ENCODE measurements at regions not wholly inside any gene's neighbourhood (a gene's known extent, or its start where the extent isn't known, plus 50 kb on each side); places are given as distances from the start of the nearest gene placed in this dataset.
"Not testable (repeated sequence)": the region's sequence is repeated elsewhere in the genome, so short reads cannot be mapped to it uniquely, and the experiment has no call there.

GRCh38 chr4:143819029-143819428, 86.3 kb downstream of the GYPE start:
- no peak for DNase-seq

- not testable (repeated sequence) for DNase-seq
Measured at GRCh38 chr4:143817866-143818265, 87.5 kb downstream of the GYPE start.

GRCh38 chr4:143815375-143815774, 90.0 kb downstream of the GYPE start:
- not testable (repeated sequence) for DNase-seq

GRCh38 chr4:143813431-143814154, 91.8 kb downstream of the GYPE start:
- not testable (repeated sequence) for DNase-seq

GRCh38 chr4:143791693-143792092, 91.2 kb upstream of the FREM3 start:
- DNase-seq = not testable (repeated sequence)

- DNase-seq = not testable (repeated sequence)
Measured at GRCh38 chr4:143790425-143790824, 90.0 kb upstream of the FREM3 start.

GRCh38 chr4:143789618-143790017, 89.1 kb upstream of the FREM3 start:
- DNase-seq = not testable (repeated sequence)

- no peak for DNase-seq
Measured at GRCh38 chr4:143784567-143784966, 84.1 kb upstream of the FREM3 start.

GRCh38 chr4:143782521-143782920, 82.0 kb upstream of the FREM3 start:
- no peak for DNase-seq

GRCh38 chr4:143773998-143774895, 73.8 kb upstream of the FREM3 start:
- peak; percentile 41 to 71 for DNase-seq

GRCh38 chr4:143771269-143771668, 70.8 kb upstream of the FREM3 start:
- DNase-seq = no peak

- no peak for DNase-seq
Measured at GRCh38 chr4:143768007-143768591, 67.6 kb upstream of the FREM3 start.

- DNase-seq = no peak
Measured at GRCh38 chr4:143763587-143763986, 63.1 kb upstream of the FREM3 start.

GRCh38 chr4:143762511-143762910, 62.0 kb upstream of the FREM3 start:
- no peak for DNase-seq
